Suprapubic skin (tissue), 4 donors: ENCODE measurements at regions not wholly inside any gene's neighbourhood (a gene's known extent, or its start where the extent isn't known, plus 50 kb on each side); places are given as distances from the start of the nearest gene placed in this dataset.

Experiments
- DNase-seq, 2 donors: peaks; one replicate each; pipeline ENCODE4 v3.0.0-alpha.2; 2019; ENCODE audit warnings: low spot score in 2 of 2
- H3K27ac ChIP-seq: fragments of 200-600 bp; sonication (generic); one replicate; pipeline ENCODE4 v1.5.1; 2019
- H3K27me3 ChIP-seq: fragments of 200-600 bp; sonication (generic); one replicate; pipeline ENCODE4 v1.5.1; 2019
- H3K36me3 ChIP-seq: fragments of 200-600 bp; sonication (generic); one replicate; pipeline ENCODE4 v1.5.1; 2019
- H3K4me1 ChIP-seq: fragments of 200-600 bp; sonication (generic); one replicate; pipeline ENCODE4 v1.5.1; 2019
- H3K4me3 ChIP-seq: fragments of 200-600 bp; sonication (generic); one replicate; pipeline ENCODE4 v1.5.1; 2019; ENCODE audit warnings: mild to moderate bottlenecking
- H3K9me3 ChIP-seq: fragments of 200-600 bp; sonication (generic); one replicate; pipeline ENCODE4 v1.5.1; 2019
- CTCF ChIP-seq, 2 donors: fragments of 200-600 bp in 1 of 2; fragments of 450-650 bp in 1 of 2; sonication (generic) in 1 of 2; IDR thresholded peaks; one replicate each; pipeline ENCODE4 v1.5.1; 2016 to 2019; ENCODE audit warnings: antibody characterized with exemption in 2 of 2, mild to moderate bottlenecking in 1 of 2, moderate library complexity in 1 of 2
- EP300 ChIP-seq: sonication (generic); formaldehyde crosslinking; IDR thresholded peaks from one replicate; pipeline ENCODE4 v1.6.1; 2017; ENCODE audit warnings: antibody characterized with exemption
- POLR2A ChIP-seq, 2 donors: fragments of 450-650 bp; IDR thresholded peaks; one replicate each; pipeline ENCODE4 v1.6.1; 2017; ENCODE audit warnings: antibody characterized with exemption in 2 of 2, mild to moderate bottlenecking in 2 of 2, moderate library complexity in 2 of 2
- POLR2AphosphoS5 ChIP-seq, 3 donors: sonication (generic); formaldehyde crosslinking; IDR thresholded peaks; one replicate each; pipeline ENCODE4 v1.6.1; 2017; ENCODE audit warnings: antibody characterized with exemption in 3 of 3
- WGBS: methylation state at CpG from one replicate; pipeline ENCODE4 v1.1.5; 2018; 5-methylcytosine and 5-hydroxymethylcytosine counted together

GRCh38 chrX:16524316-16524715 is 125.6 kb upstream of the S100G start:
- no peak for DNase-seq
- TF ChIP-seq POLR2A (IDR thresholded peaks at IDR 0.05): no peak
- no peak for TF ChIP-seq POLR2AphosphoS5 (IDR thresholded peaks at IDR 0.05)
- no peak for TF ChIP-seq EP300
- no peak for TF ChIP-seq CTCF (IDR thresholded peaks at IDR 0.05)
- H3K27me3 ChIP-seq: no peaks in the 10 kb centered on the region
- H3K27ac ChIP-seq: no peak overlapping the region
- H3K36me3 ChIP-seq: no peaks in the 10 kb centered on the region
- no peak overlapping the region for H3K4me3 ChIP-seq
- no peaks in the 10 kb centered on the region for H3K9me3 ChIP-seq
- whole genome bisulfite sequencing: 17% methylated on average over 1 of the region's 1 CpG
- no peaks in the 10 kb centered on the region for H3K4me1 ChIP-seq

GRCh38 chrX:16526003-16526402 is 124.0 kb upstream of the S100G start:
- Histone ChIP-seq H3K36me3 (no peaks in the 10 kb centered on the region), H3K27ac (no peak overlapping the region), H3K4me3 (no peak overlapping the region), H3K27me3 (no peaks in the 10 kb centered on the region), H3K9me3 (no peaks in the 10 kb centered on the region), H3K4me1 (no peaks in the 10 kb centered on the region)
- no peak for DNase-seq
- 82% methylated on average over 2 of the region's 2 CpGs for WGBS
- TF ChIP-seq POLR2AphosphoS5 (IDR thresholded peaks at IDR 0.05) (no peak), EP300 (no peak), POLR2A (IDR thresholded peaks at IDR 0.05) (no peak), CTCF (IDR thresholded peaks at IDR 0.05) (no peak)

GRCh38 chrX:16528620-16529019 is 121.3 kb upstream of the S100G start:
- Histone ChIP-seq H3K4me1 (no peaks in the 10 kb centered on the region), H3K4me3 (no peak overlapping the region), H3K9me3 (no peaks in the 10 kb centered on the region), H3K36me3 (no peaks in the 10 kb centered on the region), H3K27me3 (no peaks in the 10 kb centered on the region), H3K27ac (no peak overlapping the region)
- TF ChIP-seq CTCF (IDR thresholded peaks at IDR 0.05) (no peak), POLR2A (IDR thresholded peaks at IDR 0.05) (no peak), POLR2AphosphoS5 (IDR thresholded peaks at IDR 0.05) (no peak), EP300 (no peak)
- no peak for DNase-seq
- 72% methylated on average over 3 of the region's 3 CpGs for WGBS
